ENCODE measurements at regions not wholly inside any gene's neighbourhood (a gene's known extent, or its start where the extent isn't known, plus 50 kb on each side); places are given as distances from the start of the nearest gene placed in this dataset.

- no peak for DNase-seq
- ATAC-seq, result no peak
- no peak for TF ChIP-seq CTCF (IDR thresholded peaks at IDR 0.05)
- Histone ChIP-seq H3K27ac (no peak overlapping the region), H3K4me1 (no peaks in the 10 kb centered on the region), H3K27me3 (no peaks in the 10 kb centered on the region), H3K4me3 (no peak overlapping the region), H3K36me3 (no peaks in the 10 kb centered on the region), H3K9me3 (no peaks in the 10 kb centered on the region)
- intact Hi-C loops (cut with DNase I), result no loop called here
These were observed 74.3 kb downstream of the ARL4A start for GRCh38 chr7:12761691-12762090.

- Histone ChIP-seq H3K27me3 (no peaks in the 10 kb centered on the region), H3K9me3 (no peaks in the 10 kb centered on the region), H3K4me1 (peaks cover under 1% of the 10 kb centered on the region), H3K36me3 (no peaks in the 10 kb centered on the region), H3K27ac (no peak overlapping the region), H3K4me3 (no peak overlapping the region)
- TF ChIP-seq CTCF (IDR thresholded peaks at IDR 0.05), result no peak
- no peak for DNase-seq
- intact Hi-C loops (cut with DNase I), result no loop called here
- ATAC-seq, result no peak
These were observed 77.0 kb downstream of the ARL4A start for GRCh38 chr7:12764458-12764891.

- no peak for ATAC-seq
- H3K27ac ChIP-seq, result no peak overlapping the region
- H3K27me3 ChIP-seq, result no peaks in the 10 kb centered on the region
- peaks cover 12% of the 10 kb centered on the region for H3K4me1 ChIP-seq
- no peaks in the 10 kb centered on the region for H3K9me3 ChIP-seq
- no peak for TF ChIP-seq CTCF (IDR thresholded peaks at IDR 0.05)
- intact Hi-C loops (cut with DNase I), result no loop called here
- H3K36me3 ChIP-seq, result no peaks in the 10 kb centered on the region
- H3K4me3 ChIP-seq, result no peak overlapping the region
- DNase-seq, result no peak
These were observed 78.1 kb downstream of the ARL4A start for GRCh38 chr7:12765431-12766100.

GRCh38 chr7:12766416-12766815 lies 79.0 kb downstream of the ARL4A start:
- H3K36me3 ChIP-seq, result no peaks in the 10 kb centered on the region

GRCh38 chr7:12768948-12769347 lies 81.5 kb downstream of the ARL4A start:
- H3K9me3 ChIP-seq, result no peaks in the 10 kb centered on the region
- intact Hi-C loops (cut with DNase I), result no loop called here

More at GRCh38 chr7:12766416-12766815, 79.0 kb downstream of the ARL4A start:
- Histone ChIP-seq H3K9me3 (no peaks in the 10 kb centered on the region), H3K4me1 (peaks cover 17% of the 10 kb centered on the region), H3K27ac (no peak overlapping the region), H3K4me3 (no peak overlapping the region), H3K27me3 (no peaks in the 10 kb centered on the region)
- TF ChIP-seq CTCF (IDR thresholded peaks at IDR 0.05), result no peak
- ATAC-seq, result no peak
- DNase-seq, result no peak
- intact Hi-C loops (cut with DNase I), result no loop called here

More at GRCh38 chr7:12768948-12769347, 81.5 kb downstream of the ARL4A start:
- DNase-seq (no peak), ATAC-seq (no peak)
- H3K4me3 ChIP-seq, result no peak overlapping the region
- H3K36me3 ChIP-seq, result no peaks in the 10 kb centered on the region
- no peaks in the 10 kb centered on the region for H3K27me3 ChIP-seq
- peaks cover 17% of the 10 kb centered on the region for H3K4me1 ChIP-seq
- no peak for TF ChIP-seq CTCF (IDR thresholded peaks at IDR 0.05)
- no peak overlapping the region for H3K27ac ChIP-seq

All from upper lobe of right lung (tissue), 1 donor.